Type B pancreatic cell (in vitro differentiated cells): ENCODE measurements at regions not wholly inside any gene's neighbourhood (a gene's known extent, or its start where the extent isn't known, plus 50 kb on each side); places are given as distances from the start of the nearest gene placed in this dataset.
"Not testable (repeated sequence)": the region's sequence is repeated elsewhere in the genome, so short reads cannot be mapped to it uniquely, and the experiment has no call there.

Experiments
- DNase-seq: peaks from one replicate; pipeline ENCODE4 v3.0.0; 2021; ENCODE audit warnings: mixed read lengths; ENCODE audit not compliant: unreplicated experiment; ENCODE audit errors: extremely low spot score
- H3K27ac Mint-ChIP-seq: 2 replicates; pipeline ENCODE4 v1.8.0; 2021; ENCODE audit warnings: mild to moderate bottlenecking, mixed read lengths
- H3K27me3 Mint-ChIP-seq: 2 replicates; pipeline ENCODE4 v1.8.0; 2021; ENCODE audit warnings: mixed read lengths
- H3K36me3 Mint-ChIP-seq: 2 replicates; pipeline ENCODE4 v1.8.0; 2021; ENCODE audit warnings: mixed read lengths
- H3K4me1 Mint-ChIP-seq: one replicate; pipeline ENCODE4 v1.8.0; 2021; ENCODE audit warnings: mixed read lengths; ENCODE audit not compliant: unreplicated experiment
- H3K4me3 Mint-ChIP-seq: 2 replicates; pipeline ENCODE4 v1.8.0; 2021; ENCODE audit warnings: mild to moderate bottlenecking, mixed read lengths
- H3K9me3 Mint-ChIP-seq: 2 replicates; pipeline ENCODE4 v1.8.0; 2021; ENCODE audit warnings: mixed read lengths
- CTCF ChIP-seq: fragments of 200-600 bp; sonication (generic); conservative IDR thresholded peaks from 2 replicates; pipeline ENCODE4 v1.5.0; 2021; ENCODE audit warnings: antibody characterized with exemption, mild to moderate bottlenecking

GRCh38 chr5:91490316-91490715 lies 107.2 kb upstream of the ARRDC3 start:
- no peaks in the 10 kb centered on the region for H3K4me1 Mint-ChIP-seq
- H3K4me3 Mint-ChIP-seq = no peak overlapping the region
- no peak overlapping the region for H3K27ac Mint-ChIP-seq
- no peak for TF ChIP-seq CTCF
- H3K27me3 Mint-ChIP-seq = peaks cover 3% of the 10 kb centered on the region
- H3K36me3 Mint-ChIP-seq = no peaks in the 10 kb centered on the region
- H3K9me3 Mint-ChIP-seq = peaks cover 4% of the 10 kb centered on the region
- no peak for DNase-seq

DNA sequence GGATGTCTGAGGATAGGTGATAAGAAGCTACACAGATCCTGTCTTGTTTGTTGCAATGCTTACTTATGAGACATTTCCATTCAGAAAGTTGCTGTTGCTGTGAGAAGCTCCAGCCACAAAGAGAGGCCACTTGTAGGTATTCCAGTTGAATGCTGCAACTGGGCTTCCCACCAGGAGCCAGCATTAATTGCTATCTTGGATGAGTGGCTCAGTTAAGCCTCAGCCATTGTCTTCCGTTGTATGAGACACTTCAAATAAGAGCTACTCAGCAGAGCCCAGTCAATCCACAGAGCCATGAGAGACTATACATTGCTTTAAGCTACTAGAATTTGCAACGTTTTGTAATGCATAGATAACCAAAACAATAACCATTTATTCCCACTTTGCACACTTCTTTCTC lies 104.3 kb upstream of the ARRDC3 start:
- Mint-ChIP-seq H3K27ac (no peak overlapping the region), H3K4me1 (no peaks in the 10 kb centered on the region), H3K36me3 (no peaks in the 10 kb centered on the region), H3K27me3 (no peaks in the 10 kb centered on the region), H3K4me3 (no peak overlapping the region), H3K9me3 (peaks cover 4% of the 10 kb centered on the region)
- no peak for TF ChIP-seq CTCF
- DNase-seq = no peak

- Mint-ChIP-seq H3K36me3 (no peaks in the 10 kb centered on the region), H3K9me3 (peaks cover 4% of the 10 kb centered on the region), H3K27ac (no peak overlapping the region), H3K27me3 (no peaks in the 10 kb centered on the region), H3K4me1 (no peaks in the 10 kb centered on the region), H3K4me3 (no peak overlapping the region)
- TF ChIP-seq CTCF = no peak
- no peak for DNase-seq
These were observed 103.5 kb upstream of the ARRDC3 start for GRCh38 chr5:91486638-91487037.

DNA sequence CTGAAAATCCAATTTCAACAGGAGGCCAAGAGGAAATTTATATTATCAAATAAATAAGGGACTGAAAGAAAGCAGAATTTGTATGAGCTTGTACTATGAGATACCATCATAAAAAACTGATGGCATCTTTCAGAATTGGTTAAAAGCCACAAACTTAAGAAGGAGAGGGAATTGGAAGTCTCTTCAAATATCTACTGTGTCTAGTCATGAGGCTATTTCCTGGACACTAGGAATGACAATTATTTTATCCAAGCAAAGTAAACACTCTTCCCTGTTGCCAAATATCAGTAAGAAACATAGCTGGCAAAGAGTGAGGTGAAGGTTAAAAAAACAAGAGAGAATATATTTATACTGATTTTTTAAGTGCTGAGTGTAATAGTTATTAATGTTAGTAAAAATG lies 101.5 kb upstream of the ARRDC3 start:
- Mint-ChIP-seq H3K36me3 (no peaks in the 10 kb centered on the region), H3K27me3 (no peaks in the 10 kb centered on the region), H3K27ac (no peak overlapping the region), H3K4me3 (no peak overlapping the region), H3K4me1 (no peaks in the 10 kb centered on the region), H3K9me3 (peaks cover 4% of the 10 kb centered on the region)
- no peak for TF ChIP-seq CTCF
- DNase-seq = no peak

DNA sequence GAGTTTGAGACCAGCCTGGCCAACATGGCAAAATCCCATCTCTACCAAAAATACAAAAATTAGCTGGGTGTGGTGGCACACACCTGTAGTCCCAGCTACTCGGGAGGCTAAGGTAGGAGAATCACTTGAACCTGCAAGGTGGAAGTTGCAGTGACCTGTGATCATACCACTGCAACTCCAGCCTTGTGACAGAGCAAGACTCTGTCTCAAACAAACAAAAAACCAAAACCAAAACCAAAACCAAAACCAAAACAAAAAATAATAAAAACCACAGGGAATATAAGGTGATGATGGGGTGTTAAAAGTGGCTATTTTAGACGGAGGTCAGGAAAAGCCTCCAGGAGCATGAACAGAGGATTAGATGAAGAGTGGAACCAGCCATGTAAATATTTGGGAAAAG lies 96.3 kb upstream of the ARRDC3 start:
- not testable (repeated sequence) for H3K36me3 Mint-ChIP-seq, H3K27me3 Mint-ChIP-seq, H3K9me3 Mint-ChIP-seq, H3K4me1 Mint-ChIP-seq, DNase-seq, H3K4me3 Mint-ChIP-seq, H3K27ac Mint-ChIP-seq

- Mint-ChIP-seq H3K27me3 (no peaks in the 10 kb centered on the region), H3K4me1 (no peaks in the 10 kb centered on the region), H3K4me3 (no peak overlapping the region), H3K9me3 (no peaks in the 10 kb centered on the region), H3K36me3 (no peaks in the 10 kb centered on the region), H3K27ac (no peak overlapping the region)
- DNase-seq = no peak
- TF ChIP-seq CTCF = no peak
These were observed 95.0 kb upstream of the ARRDC3 start for GRCh38 chr5:91478096-91478495.
